Astrocyte (in vitro differentiated cells and primary cell): ENCODE measurements at regions not wholly inside any gene's neighbourhood (a gene's known extent, or its start where the extent isn't known, plus 50 kb on each side); places are given as distances from the start of the nearest gene placed in this dataset.

Experiments
- EZH2 ChIP-seq: IDR thresholded peaks from 2 replicates; pipeline ENCODE4 v1.6.1; 2012; ENCODE audit warnings: mild to moderate bottlenecking, low read length, inconsistent platforms; ENCODE audit not compliant: insufficient read depth
- TF ChIP-seq, protein P1 (sequence below): IDR thresholded peaks from 2 replicates; pipeline ENCODE4 v1.5.1; 2011; ENCODE audit warnings: low read depth, mild to moderate bottlenecking, inconsistent platforms, low read length, moderate library complexity; ENCODE audit not compliant: insufficient read depth

DNA sequence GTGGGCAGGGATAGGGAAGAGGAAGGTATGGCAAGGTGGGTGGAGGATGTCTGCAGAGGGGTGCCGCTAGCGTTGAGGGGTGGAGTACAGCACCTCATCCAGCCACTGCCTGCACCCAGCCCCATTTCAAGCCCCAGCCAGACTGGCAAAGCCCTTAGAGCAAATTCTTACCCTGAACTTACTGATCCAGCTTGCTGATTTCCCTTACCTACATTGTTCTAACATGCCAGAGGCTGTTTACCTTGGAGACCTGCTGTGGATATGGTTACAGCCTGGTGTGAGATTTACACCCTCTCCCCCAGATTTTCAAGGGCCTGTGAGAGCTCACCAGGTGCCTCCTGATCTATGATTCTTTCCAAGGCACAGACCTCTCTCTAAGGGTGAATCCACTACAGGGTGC, 86.0 kb downstream of the ZNF726 start:
- no peak for TF ChIP-seq EZH2
- TF ChIP-seq, protein P1, sequence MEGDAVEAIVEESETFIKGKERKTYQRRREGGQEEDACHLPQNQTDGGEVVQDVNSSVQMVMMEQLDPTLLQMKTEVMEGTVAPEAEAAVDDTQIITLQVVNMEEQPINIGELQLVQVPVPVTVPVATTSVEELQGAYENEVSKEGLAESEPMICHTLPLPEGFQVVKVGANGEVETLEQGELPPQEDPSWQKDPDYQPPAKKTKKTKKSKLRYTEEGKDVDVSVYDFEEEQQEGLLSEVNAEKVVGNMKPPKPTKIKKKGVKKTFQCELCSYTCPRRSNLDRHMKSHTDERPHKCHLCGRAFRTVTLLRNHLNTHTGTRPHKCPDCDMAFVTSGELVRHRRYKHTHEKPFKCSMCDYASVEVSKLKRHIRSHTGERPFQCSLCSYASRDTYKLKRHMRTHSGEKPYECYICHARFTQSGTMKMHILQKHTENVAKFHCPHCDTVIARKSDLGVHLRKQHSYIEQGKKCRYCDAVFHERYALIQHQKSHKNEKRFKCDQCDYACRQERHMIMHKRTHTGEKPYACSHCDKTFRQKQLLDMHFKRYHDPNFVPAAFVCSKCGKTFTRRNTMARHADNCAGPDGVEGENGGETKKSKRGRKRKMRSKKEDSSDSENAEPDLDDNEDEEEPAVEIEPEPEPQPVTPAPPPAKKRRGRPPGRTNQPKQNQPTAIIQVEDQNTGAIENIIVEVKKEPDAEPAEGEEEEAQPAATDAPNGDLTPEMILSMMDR: no peak
